HG02885 (cell line): ENCODE measurements at regions not wholly inside any gene's neighbourhood (a gene's known extent, or its start where the extent isn't known, plus 50 kb on each side); places are given as distances from the start of the nearest gene placed in this dataset.

ENCODE experiments used
- ATAC-seq: cut with Tn5 transposase; IDR thresholded peaks from one replicate; pipeline ENCODE4 v1.9.1; 2021; ENCODE audit warnings: mild to moderate bottlenecking; ENCODE audit not compliant: unreplicated experiment, poor library complexity

- ATAC-seq = no peak
These were observed 311.7 kb upstream of the CTSO start for GRCh38 chr4:156265407-156265806.

GRCh38 chr4:156261230-156261629 lies 307.6 kb upstream of the CTSO start:
- ATAC-seq = no peak

- no peak for ATAC-seq
These were observed 301.8 kb upstream of the CTSO start for GRCh38 chr4:156255230-156256007.

- no peak for ATAC-seq
These were observed 298.8 kb upstream of the CTSO start for GRCh38 chr4:156252358-156252921.

- no peak for ATAC-seq
These were observed 297.9 kb upstream of the CTSO start for GRCh38 chr4:156251373-156252065.

GRCh38 chr4:156248917-156249316 lies 295.3 kb upstream of the CTSO start:
- ATAC-seq = no peak

GRCh38 chr4:156247470-156247869 lies 293.8 kb upstream of the CTSO start:
- ATAC-seq = no peak

GRCh38 chr4:156243015-156243414 lies 289.3 kb upstream of the CTSO start:
- ATAC-seq = no peak

- ATAC-seq = no peak
These were observed 288.7 kb upstream of the CTSO start for GRCh38 chr4:156242390-156242789.

GRCh38 chr4:156241896-156242295 lies 288.2 kb upstream of the CTSO start:
- ATAC-seq = no peak

- no peak for ATAC-seq
These were observed 284.5 kb upstream of the CTSO start for GRCh38 chr4:156238171-156238570.

GRCh38 chr4:156237231-156237630 lies 283.6 kb upstream of the CTSO start:
- ATAC-seq = no peak

GRCh38 chr4:156230176-156230575 lies 276.5 kb upstream of the CTSO start:
- no peak for ATAC-seq

GRCh38 chr4:156228676-156229075 lies 275.0 kb upstream of the CTSO start:
- ATAC-seq = no peak

- ATAC-seq = no peak
These were observed 273.7 kb upstream of the CTSO start for GRCh38 chr4:156227321-156227720.

GRCh38 chr4:156223985-156224384 lies 270.3 kb upstream of the CTSO start:
- no peak for ATAC-seq

- ATAC-seq = no peak
These were observed 263.6 kb upstream of the CTSO start for GRCh38 chr4:156217236-156217635.

GRCh38 chr4:156201050-156201449 lies 247.4 kb upstream of the CTSO start:
- ATAC-seq = peak; percentile 97

GRCh38 chr4:156198511-156198910 lies 244.8 kb upstream of the CTSO start:
- no peak for ATAC-seq

- no peak for ATAC-seq
These were observed 243.6 kb upstream of the CTSO start for GRCh38 chr4:156197216-156197615.

- no peak for ATAC-seq
These were observed 243.1 kb upstream of the CTSO start for GRCh38 chr4:156196722-156197121.

- ATAC-seq = peak; percentile 97
These were observed 242.2 kb upstream of the CTSO start for GRCh38 chr4:156195914-156196313.
